Ovary (tissue), 3 donors: ENCODE measurements at regions not wholly inside any gene's neighbourhood (a gene's known extent, or its start where the extent isn't known, plus 50 kb on each side); places are given as distances from the start of the nearest gene placed in this dataset.

Experiments
- EP300 ChIP-seq: sonication (generic); formaldehyde crosslinking; IDR thresholded peaks from one replicate; pipeline ENCODE4 v1.6.1; 2017; ENCODE audit warnings: antibody characterized with exemption
- POLR2A ChIP-seq: fragments of 450-650 bp; IDR thresholded peaks from one replicate; pipeline ENCODE4 v1.6.1; 2017; ENCODE audit warnings: antibody characterized with exemption, mild to moderate bottlenecking, moderate library complexity
- TF ChIP-seq, protein P1 (sequence below), 3 donors: fragments of 450-650 bp in 2 of 3; fragments of 200-600 bp in 1 of 3; IDR thresholded peaks; one replicate each; pipeline versions ENCODE4 v1.5.1 to v1.8.0; 2016 to 2022; ENCODE audit warnings: antibody characterized with exemption in 3 of 3, mild to moderate bottlenecking in 1 of 3
- donor health status: DM: no; HTN: no; CAD: no.

DNA sequence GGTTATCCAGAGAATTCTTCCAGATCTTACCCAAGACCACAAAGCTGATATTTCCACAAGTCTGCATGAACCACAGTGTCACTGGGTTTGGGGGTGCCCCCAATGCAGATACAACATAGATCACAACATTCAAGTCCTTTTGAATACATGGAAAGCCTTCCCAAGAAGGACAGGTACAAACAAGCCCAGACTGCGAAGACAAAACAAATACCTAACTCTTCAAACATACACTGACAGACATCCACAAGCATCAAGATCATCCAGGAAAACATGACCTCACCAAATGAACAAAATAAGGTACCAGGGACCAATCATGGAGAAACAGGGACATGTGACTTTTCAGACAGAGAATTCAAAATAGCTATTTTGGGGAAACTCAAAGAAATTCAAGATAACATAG is 93.1 kb downstream of the MDH1 start:
- TF ChIP-seq, protein P1, sequence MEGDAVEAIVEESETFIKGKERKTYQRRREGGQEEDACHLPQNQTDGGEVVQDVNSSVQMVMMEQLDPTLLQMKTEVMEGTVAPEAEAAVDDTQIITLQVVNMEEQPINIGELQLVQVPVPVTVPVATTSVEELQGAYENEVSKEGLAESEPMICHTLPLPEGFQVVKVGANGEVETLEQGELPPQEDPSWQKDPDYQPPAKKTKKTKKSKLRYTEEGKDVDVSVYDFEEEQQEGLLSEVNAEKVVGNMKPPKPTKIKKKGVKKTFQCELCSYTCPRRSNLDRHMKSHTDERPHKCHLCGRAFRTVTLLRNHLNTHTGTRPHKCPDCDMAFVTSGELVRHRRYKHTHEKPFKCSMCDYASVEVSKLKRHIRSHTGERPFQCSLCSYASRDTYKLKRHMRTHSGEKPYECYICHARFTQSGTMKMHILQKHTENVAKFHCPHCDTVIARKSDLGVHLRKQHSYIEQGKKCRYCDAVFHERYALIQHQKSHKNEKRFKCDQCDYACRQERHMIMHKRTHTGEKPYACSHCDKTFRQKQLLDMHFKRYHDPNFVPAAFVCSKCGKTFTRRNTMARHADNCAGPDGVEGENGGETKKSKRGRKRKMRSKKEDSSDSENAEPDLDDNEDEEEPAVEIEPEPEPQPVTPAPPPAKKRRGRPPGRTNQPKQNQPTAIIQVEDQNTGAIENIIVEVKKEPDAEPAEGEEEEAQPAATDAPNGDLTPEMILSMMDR (IDR thresholded peaks at IDR 0.05): no peak
- no peak for TF ChIP-seq EP300
- TF ChIP-seq POLR2A: no peak
